ENCODE measurements at regions not wholly inside any gene's neighbourhood (a gene's known extent, or its start where the extent isn't known, plus 50 kb on each side); places are given as distances from the start of the nearest gene placed in this dataset.

GRCh38 chr2:57139179-57139578 lies 907.4 kb upstream of the VRK2 start:
- DNase-seq: no peak
- Histone ChIP-seq H3K4me1 (no peaks in the 10 kb centered on the region), H3K36me3 (no peaks in the 10 kb centered on the region), H3K27ac (no peak overlapping the region), H3K27me3 (no peaks in the 10 kb centered on the region), H3K4me3 (no peak overlapping the region), H3K9me3 (no peaks in the 10 kb centered on the region)
- intact Hi-C loops (cut with DNase I): no loop called here
- TF ChIP-seq CTCF (IDR thresholded peaks at IDR 0.05): no peak
- no peak for TF ChIP-seq POLR2A (IDR thresholded peaks at IDR 0.05)
- ATAC-seq: peak in 1 of 4 donors; percentile 56
- 29% methylated on average over 1 of the region's 1 CpG for WGBS (ENCODE audit: insufficient coverage, low coverage, low lambda C conversion rate, missing lambda C conversion rate)

- no peak overlapping the region for H3K4me3 ChIP-seq
- no peak for TF ChIP-seq POLR2A (IDR thresholded peaks at IDR 0.05)
- TF ChIP-seq CTCF (IDR thresholded peaks at IDR 0.05): no peak
- ATAC-seq (no peak), DNase-seq (no peak)
- no peak overlapping the region for H3K27ac ChIP-seq
- H3K9me3 ChIP-seq: no peaks in the 10 kb centered on the region
- intact Hi-C loops (cut with DNase I): no loop called here
- H3K4me1 ChIP-seq: no peaks in the 10 kb centered on the region
- H3K27me3 ChIP-seq: no peaks in the 10 kb centered on the region
- no peaks in the 10 kb centered on the region for H3K36me3 ChIP-seq
Measured at GRCh38 chr2:57141269-57141668, 905.3 kb upstream of the VRK2 start.

GRCh38 chr2:57146951-57147350 lies 899.7 kb upstream of the VRK2 start:
- Histone ChIP-seq H3K4me1 (no peaks in the 10 kb centered on the region), H3K9me3 (no peaks in the 10 kb centered on the region), H3K4me3 (no peak overlapping the region), H3K36me3 (no peaks in the 10 kb centered on the region), H3K27ac (no peak overlapping the region), H3K27me3 (no peaks in the 10 kb centered on the region)
- DNase-seq (no peak), ATAC-seq (no peak)
- TF ChIP-seq POLR2A (IDR thresholded peaks at IDR 0.05) (no peak), CTCF (IDR thresholded peaks at IDR 0.05) (no peak)
- intact Hi-C loops (cut with DNase I): no loop called here
- 25% methylated on average over 1 of the region's 1 CpG for WGBS (ENCODE audit: insufficient coverage, low coverage, low lambda C conversion rate, missing lambda C conversion rate)

GRCh38 chr2:57156231-57156924 lies 890.2 kb upstream of the VRK2 start:
- DNase-seq: no peak
- Histone ChIP-seq H3K4me3 (no peak overlapping the region), H3K27ac (no peak overlapping the region), H3K9me3 (no peaks in the 10 kb centered on the region), H3K36me3 (no peaks in the 10 kb centered on the region), H3K27me3 (no peaks in the 10 kb centered on the region), H3K4me1 (no peaks in the 10 kb centered on the region)
- ATAC-seq: no peak
- intact Hi-C loops (cut with DNase I): no loop called here
- 20% methylated on average over 1 of the region's 2 CpGs for WGBS (ENCODE audit: insufficient coverage, low coverage, low lambda C conversion rate, missing lambda C conversion rate)
- no peak for TF ChIP-seq POLR2A (IDR thresholded peaks at IDR 0.05)
- TF ChIP-seq CTCF (IDR thresholded peaks at IDR 0.05): no peak

GRCh38 chr2:57160976-57161375 lies 885.6 kb upstream of the VRK2 start:
- no peaks in the 10 kb centered on the region for H3K4me1 ChIP-seq
- no peak for ATAC-seq
- H3K27ac ChIP-seq: no peak overlapping the region
- 42% methylated on average over 2 of the region's 2 CpGs for WGBS (ENCODE audit: insufficient coverage, low coverage, low lambda C conversion rate, missing lambda C conversion rate)
- no peaks in the 10 kb centered on the region for H3K9me3 ChIP-seq
- intact Hi-C loops (cut with DNase I): no loop called here
- H3K4me3 ChIP-seq: no peak overlapping the region
- DNase-seq: no peak
- TF ChIP-seq CTCF (IDR thresholded peaks at IDR 0.05) (no peak), POLR2A (IDR thresholded peaks at IDR 0.05) (no peak)
- H3K36me3 ChIP-seq: no peaks in the 10 kb centered on the region
- H3K27me3 ChIP-seq: no peaks in the 10 kb centered on the region
